HEK293 (cell line): ENCODE measurements at regions not wholly inside any gene's neighbourhood (a gene's known extent, or its start where the extent isn't known, plus 50 kb on each side); places are given as distances from the start of the nearest gene placed in this dataset.

Experiments used
- CTCF ChIA-PET: fragments of 350-600 bp; formaldehyde crosslinking; extraction: SDS; loops from one replicate; lab custom pipeline; 2021; ENCODE audit warnings: antibody characterized with exemption; lab: Yijun Ruan, JAX
- POLR2A ChIA-PET: fragments of 300-600 bp; formaldehyde crosslinking; extraction: SDS; loops from one replicate; lab custom pipeline; 2020; ENCODE audit warnings: antibody characterized with exemption, inconsistent platforms; lab: Yijun Ruan, JAX
- H3K27ac ChIP-seq: fragments of 200-500 bp; sonication (Bioruptor generic); 2 replicates; pipeline ENCODE4 v1.5.1; 2014; ENCODE audit warnings: low read depth, low read length, control low read depth, inconsistent platforms; ENCODE audit errors: extremely low read depth
- H3K36me3 ChIP-seq, 2 experiments: fragments of 200-500 bp in 1 of 2; sonication (Bioruptor generic) in 1 of 2; 1 replicate in 1 of 2; 2 replicates in 1 of 2; pipeline ENCODE4 v1.5.1; 2014 to 2017; ENCODE audit warnings: inconsistent platforms in 2 of 2, low read length in 2 of 2; ENCODE audit not compliant: control insufficient read depth in 2 of 2, insufficient read depth in 1 of 2
- H3K4me1 ChIP-seq: fragments of 200-500 bp; sonication (Bioruptor generic); 2 replicates; pipeline ENCODE4 v1.5.1; 2014; ENCODE audit warnings: mild to moderate bottlenecking, low read length, inconsistent platforms; ENCODE audit not compliant: control insufficient read depth, insufficient read depth
- H3K4me3 ChIP-seq: 2 replicates; pipeline ENCODE4 v1.5.1; 2011; ENCODE audit warnings: low read depth, mild to moderate bottlenecking, control low read depth, low read length, moderate library complexity
- H3K9me3 ChIP-seq: fragments of 200-500 bp; sonication (Bioruptor generic); 2 replicates; pipeline ENCODE4 v1.5.1; 2014; ENCODE audit warnings: low read depth, low read length, inconsistent platforms; ENCODE audit not compliant: control insufficient read depth, insufficient read depth
- EGR2 ChIP-seq: fragments of 450-650 bp; formaldehyde crosslinking; IDR thresholded peaks from 2 replicates; pipeline ENCODE4 v1.5.1; 2016; ENCODE audit warnings: low read depth, missing biosample characterization, missing genetic modification characterization
- KLF8 ChIP-seq: fragments of 450-650 bp; formaldehyde crosslinking; IDR thresholded peaks from 2 replicates; pipeline ENCODE4 v1.5.1; 2016; ENCODE audit warnings: missing biosample characterization, missing genetic modification characterization
- PRDM1 ChIP-seq: fragments of 450-650 bp; formaldehyde crosslinking; IDR thresholded peaks from 2 replicates; pipeline ENCODE4; 2016; ENCODE audit warnings: missing biosample characterization, missing genetic modification characterization
- SALL2 ChIP-seq: fragments of 450-650 bp; formaldehyde crosslinking; IDR thresholded peaks from 2 replicates; pipeline ENCODE4 v1.5.0; 2017; ENCODE audit warnings: missing biosample characterization, mild to moderate bottlenecking, missing genetic modification characterization, borderline replicate concordance
- SCRT1 ChIP-seq: fragments of 450-650 bp; formaldehyde crosslinking; IDR thresholded peaks from 2 replicates; pipeline ENCODE4 v1.5.1; 2016; ENCODE audit warnings: missing biosample characterization, missing genetic modification characterization, borderline replicate concordance
- SP2 ChIP-seq: fragments of 450-650 bp; formaldehyde crosslinking; IDR thresholded peaks from 2 replicates; pipeline ENCODE4 v1.5.1; 2016; ENCODE audit warnings: missing biosample characterization, missing genetic modification characterization
- WT1 ChIP-seq: fragments of 450-650 bp; formaldehyde crosslinking; IDR thresholded peaks from 2 replicates; pipeline ENCODE4 v1.5.1; 2016; ENCODE audit warnings: missing biosample characterization, missing genetic modification characterization
- YY2 ChIP-seq: fragments of 450-650 bp; formaldehyde crosslinking; IDR thresholded peaks from 2 replicates; pipeline ENCODE4 v1.5.1; 2016; ENCODE audit warnings: missing biosample characterization, missing genetic modification characterization
- ZEB2 ChIP-seq: fragments of 450-650 bp; formaldehyde crosslinking; IDR thresholded peaks from 2 replicates; pipeline ENCODE4 v1.5.1; 2016; ENCODE audit warnings: missing biosample characterization, missing genetic modification characterization
- ZFP37 ChIP-seq: fragments of 450-650 bp; formaldehyde crosslinking; IDR thresholded peaks from 2 replicates; pipeline ENCODE4 v1.5.1; 2016; ENCODE audit warnings: missing biosample characterization, missing genetic modification characterization
- ZFP69B ChIP-seq: fragments of 450-650 bp; formaldehyde crosslinking; IDR thresholded peaks from 2 replicates; pipeline ENCODE4 v1.5.1; 2016; ENCODE audit warnings: missing biosample characterization, missing genetic modification characterization
- ZNF114 ChIP-seq: fragments of 450-650 bp; formaldehyde crosslinking; IDR thresholded peaks from 2 replicates; pipeline ENCODE4 v1.5.0; 2017; ENCODE audit warnings: missing biosample characterization, missing genetic modification characterization
- ZNF132 ChIP-seq: fragments of 450-650 bp; formaldehyde crosslinking; IDR thresholded peaks from 2 replicates; pipeline ENCODE4 v1.5.1; 2017; ENCODE audit warnings: missing biosample characterization, missing genetic modification characterization, borderline replicate concordance
- ZNF155 ChIP-seq: fragments of 450-650 bp; formaldehyde crosslinking; IDR thresholded peaks from 2 replicates; pipeline ENCODE4 v1.5.1; 2016; ENCODE audit warnings: missing biosample characterization, missing genetic modification characterization
- ZNF157 ChIP-seq: fragments of 450-650 bp; formaldehyde crosslinking; IDR thresholded peaks from 2 replicates; pipeline ENCODE4 v1.5.1; 2016; ENCODE audit warnings: missing biosample characterization, missing genetic modification characterization
- ZNF184 ChIP-seq: fragments of 450-650 bp; IDR thresholded peaks from 2 replicates; pipeline ENCODE4 v1.5.1; 2018; ENCODE audit warnings: missing biosample characterization, mild to moderate bottlenecking, missing genetic modification characterization
- ZNF19 ChIP-seq: fragments of 450-650 bp; formaldehyde crosslinking; IDR thresholded peaks from 2 replicates; pipeline ENCODE4; 2016; ENCODE audit warnings: missing biosample characterization, missing genetic modification characterization, low read depth
- ZNF214 ChIP-seq: fragments of 450-650 bp; formaldehyde crosslinking; IDR thresholded peaks from 2 replicates; pipeline ENCODE4 v1.5.1; 2017; ENCODE audit warnings: missing biosample characterization, mild to moderate bottlenecking, missing genetic modification characterization, borderline replicate concordance
- ZNF23 ChIP-seq: fragments of 450-650 bp; formaldehyde crosslinking; IDR thresholded peaks from 2 replicates; pipeline ENCODE4 v1.5.1; 2016; ENCODE audit warnings: missing biosample characterization, missing genetic modification characterization, borderline replicate concordance
- ZNF24 ChIP-seq: fragments of 450-650 bp; formaldehyde crosslinking; IDR thresholded peaks from 2 replicates; pipeline ENCODE4 v1.5.1; 2016; ENCODE audit warnings: missing biosample characterization, missing genetic modification characterization
- ZNF274 ChIP-seq, 2 experiments: fragments of 200-500 bp in 1 of 2; fragments of 450-650 bp in 1 of 2; sonication (Bioruptor generic) in 1 of 2; formaldehyde crosslinking in 1 of 2; IDR thresholded peaks; 2 replicates each; pipeline versions ENCODE4 v1.5.1 to v1.6.1; 2014 to 2016; ENCODE audit warnings: borderline replicate concordance in 1 of 2, inconsistent platforms in 1 of 2, low read length in 1 of 2, missing biosample characterization in 1 of 2, missing genetic modification characterization in 1 of 2
- ZNF292 ChIP-seq: fragments of 450-650 bp; formaldehyde crosslinking; IDR thresholded peaks from 2 replicates; pipeline ENCODE4 v1.5.1; 2016; ENCODE audit warnings: low read depth, missing biosample characterization, missing genetic modification characterization, borderline replicate concordance
- ZNF366 ChIP-seq: fragments of 450-650 bp; formaldehyde crosslinking; conservative IDR thresholded peaks from 2 replicates; pipeline ENCODE4 v1.5.1; 2016; ENCODE audit warnings: missing biosample characterization, missing genetic modification characterization
- ZNF394 ChIP-seq: fragments of 450-650 bp; formaldehyde crosslinking; IDR thresholded peaks from 2 replicates; pipeline ENCODE4 v1.5.1; 2016; ENCODE audit warnings: missing biosample characterization, missing genetic modification characterization, mild to moderate bottlenecking, moderate library complexity, borderline replicate concordance
- ZNF404 ChIP-seq: fragments of 450-650 bp; formaldehyde crosslinking; IDR thresholded peaks from 2 replicates; pipeline ENCODE4 v1.5.1; 2017; ENCODE audit warnings: missing biosample characterization, missing genetic modification characterization
- ZNF426 ChIP-seq: fragments of 450-650 bp; formaldehyde crosslinking; IDR thresholded peaks from 2 replicates; pipeline ENCODE4 v1.5.1; 2017; ENCODE audit warnings: missing biosample characterization, missing genetic modification characterization, mild to moderate bottlenecking, inconsistent platforms, moderate library complexity
- ZNF501 ChIP-seq: fragments of 450-650 bp; formaldehyde crosslinking; IDR thresholded peaks from 2 replicates; pipeline ENCODE4 v1.5.1; 2016; ENCODE audit warnings: missing biosample characterization, missing genetic modification characterization
- ZNF621 ChIP-seq: fragments of 450-650 bp; formaldehyde crosslinking; IDR thresholded peaks from 2 replicates; pipeline ENCODE4 v1.5.1; 2017; ENCODE audit warnings: missing biosample characterization, missing genetic modification characterization
- ZNF623 ChIP-seq: fragments of 450-650 bp; formaldehyde crosslinking; IDR thresholded peaks from 2 replicates; pipeline ENCODE4 v1.5.1; 2016; ENCODE audit warnings: missing biosample characterization, missing genetic modification characterization
- ZNF747 ChIP-seq: fragments of 450-650 bp; formaldehyde crosslinking; IDR thresholded peaks from 2 replicates; pipeline ENCODE4 v1.5.1; 2016; ENCODE audit warnings: missing biosample characterization, missing genetic modification characterization
- ZNF777 ChIP-seq: fragments of 450-650 bp; formaldehyde crosslinking; IDR thresholded peaks from 2 replicates; pipeline ENCODE4 v1.5.1; 2017; ENCODE audit warnings: missing biosample characterization, missing genetic modification characterization, borderline replicate concordance
- ZNF792 ChIP-seq: fragments of 450-650 bp; formaldehyde crosslinking; IDR thresholded peaks from 2 replicates; pipeline ENCODE4 v1.5.1; 2016; ENCODE audit warnings: missing biosample characterization, missing genetic modification characterization
- ZNF830 ChIP-seq: fragments of 450-650 bp; IDR thresholded peaks from 2 replicates; pipeline ENCODE4 v1.5.0; 2018; ENCODE audit warnings: missing biosample characterization, missing genetic modification characterization, low read depth, mild to moderate bottlenecking, moderate library complexity

GRCh38 chr12:46917821-46918220 lies 92.0 kb upstream of the SLC38A4 start (continued):
- TF ChIP-seq ZNF777 (tag by site-specific recombination): no peak
- TF ChIP-seq ZNF394 (tag by site-specific recombination): no peak
- TF ChIP-seq ZNF623 (tag by site-specific recombination): no peak
- TF ChIP-seq ZNF155 (tag by site-specific recombination): no peak
- no peak for TF ChIP-seq ZNF19 (tag by site-specific recombination)
- TF ChIP-seq ZNF214 (tag by site-specific recombination): no peak
- no peak for TF ChIP-seq ZNF501
- no peak for TF ChIP-seq WT1 (tag by site-specific recombination)
- no peak for TF ChIP-seq SP2 (tag by site-specific recombination)
- TF ChIP-seq ZNF747: no peak
- TF ChIP-seq ZNF792: no peak

GRCh38 chr12:46918631-46919030 lies 92.8 kb upstream of the SLC38A4 start:
- ChIA-PET POLR2A (no interaction called here), CTCF (interaction anchor here (1.3 kb wide), 1 partner anchor 26 kb away, joined by 3 read pairs; no protein-coding TSS in a partner anchor)
- Histone ChIP-seq H3K4me1 (no peaks in the 10 kb centered on the region), H3K27ac (no peak overlapping the region), H3K9me3 (no peaks in the 10 kb centered on the region), H3K36me3 (no peaks in the 10 kb centered on the region), H3K4me3 (no peak overlapping the region)
- TF ChIP-seq ZFP69B (tag by site-specific recombination) (no peak), ZNF366 (no peak), ZNF274 (IDR thresholded peaks at IDR 0.05; ENCODE audit: low read length) (no peak), ZNF274 (tag by site-specific recombination; IDR thresholded peaks at IDR 0.05; ENCODE audit: borderline replicate concordance) (no peak), ZNF184 (no peak), SCRT1 (no peak), ZNF426 (tag by site-specific recombination) (no peak), ZFP37 (tag by site-specific recombination) (no peak), SALL2 (no peak), ZEB2 (tag by site-specific recombination) (no peak), ZNF157 (tag by site-specific recombination) (no peak), EGR2 (no peak), ZNF132 (tag by site-specific recombination) (no peak), PRDM1 (tag by site-specific recombination) (no peak), ZNF621 (no peak), KLF8 (tag by site-specific recombination) (no peak), ZNF404 (no peak), ZNF24 (tag by site-specific recombination) (no peak), ZNF830 (no peak)

GRCh38 chr12:46919666-46920400 lies 94.0 kb upstream of the SLC38A4 start:
- TF ChIP-seq YY2 (tag by site-specific recombination) (no peak), ZNF114 (tag by site-specific recombination) (no peak), ZNF747 (no peak), ZNF23 (tag by site-specific recombination) (no peak), ZNF292 (tag by site-specific recombination) (no peak)
- CTCF ChIA-PET: interaction anchor here (0.9 to 1.3 kb wide), 2 partner anchors 12 to 24 kb away, joined by 3 to 6 read pairs; no protein-coding TSS in a partner anchor
- POLR2A ChIA-PET: no interaction called here

More at GRCh38 chr12:46919666-46920400, 94.0 kb upstream of the SLC38A4 start:
- Histone ChIP-seq H3K4me1 (no peaks in the 10 kb centered on the region), H3K9me3 (no peaks in the 10 kb centered on the region), H3K36me3 (no peaks in the 10 kb centered on the region), H3K27ac (no peak overlapping the region), H3K4me3 (no peak overlapping the region)
